Upper lobe of left lung (tissue), 6 donors: ENCODE measurements at regions not wholly inside any gene's neighbourhood (a gene's known extent, or its start where the extent isn't known, plus 50 kb on each side); places are given as distances from the start of the nearest gene placed in this dataset.

Experiments
- ATAC-seq, 2 donors: fragments of 200-7000 bp; cut with Tn5 transposase; one replicate each; pipeline ENCODE4 v1.9.1; 2022; ENCODE audit warnings: mild to moderate bottlenecking in 2 of 2, moderate library complexity in 2 of 2; ENCODE audit not compliant: low FRiP score in 2 of 2
- DNase-seq, 2 donors: peaks; one replicate each; pipeline ENCODE4 v3.0.0-alpha.2; 2019 to 2020
- H3K27ac ChIP-seq, 4 donors: fragments of 200-600 bp; sonication (generic); one replicate each; pipeline ENCODE4 v1.5.1; 2016 to 2019
- H3K27me3 ChIP-seq, 4 donors: fragments of 200-600 bp; sonication (generic); one replicate each; pipeline ENCODE4 v1.5.1; 2017 to 2019
- H3K36me3 ChIP-seq, 4 donors: fragments of 200-600 bp; sonication (generic); one replicate each; pipeline ENCODE4 v1.5.1; 2016 to 2019
- H3K4me1 ChIP-seq, 4 donors: fragments of 200-600 bp; sonication (generic); one replicate each; pipeline ENCODE4 v1.5.1; 2018 to 2019
- H3K4me3 ChIP-seq, 4 donors: fragments of 200-600 bp; sonication (generic); one replicate each; pipeline ENCODE4 v1.5.1; 2017 to 2019; ENCODE audit warnings: mild to moderate bottlenecking in 2 of 4, moderate library complexity in 1 of 4
- H3K9me3 ChIP-seq, 4 donors: fragments of 200-600 bp; sonication (generic); one replicate each; pipeline ENCODE4 v1.5.1; 2018 to 2019
- EP300 ChIP-seq, 4 donors: sonication (generic); formaldehyde crosslinking; IDR thresholded peaks; one replicate each; pipeline ENCODE4 v1.5.1; 2017; ENCODE audit warnings: antibody characterized with exemption in 4 of 4, control low read depth in 2 of 4
- POLR2A ChIP-seq, 4 donors: fragments of 450-650 bp; IDR thresholded peaks; one replicate each; pipeline ENCODE4 v1.5.1; 2016 to 2017; ENCODE audit warnings: antibody characterized with exemption in 4 of 4, mild to moderate bottlenecking in 2 of 4
- POLR2AphosphoS5 ChIP-seq, 2 donors: sonication (generic); formaldehyde crosslinking; IDR thresholded peaks; one replicate each; pipeline ENCODE4 v1.5.1; 2017; ENCODE audit warnings: antibody characterized with exemption in 2 of 2
- WGBS, 2 donors: methylation state at CpG; one replicate each; pipeline ENCODE4 v1.1.5; 2017 to 2018; 5-methylcytosine and 5-hydroxymethylcytosine counted together
- TF ChIP-seq, protein P1 (sequence below), 6 experiments: fragments of 450-650 bp in 4 of 6; fragments of 200-600 bp in 2 of 6; sonication (generic) in 2 of 6; IDR thresholded peaks; one replicate each; pipeline ENCODE4 v1.5.1; 2016 to 2019; ENCODE audit warnings: antibody characterized with exemption in 6 of 6
- donor health status: DM: no; HTN: no; CAD: no; lungs with moderate emphysema.
- donor health status: DM: no; HTN: yes; CAD: no; lungs with severe emphysema.

GRCh38 chr12:97767347-97767746 lies 304.7 kb downstream of the RMST start:
- H3K27ac ChIP-seq: no peak overlapping the region
- no peaks in the 10 kb centered on the region for H3K9me3 ChIP-seq
- TF ChIP-seq, protein P1, sequence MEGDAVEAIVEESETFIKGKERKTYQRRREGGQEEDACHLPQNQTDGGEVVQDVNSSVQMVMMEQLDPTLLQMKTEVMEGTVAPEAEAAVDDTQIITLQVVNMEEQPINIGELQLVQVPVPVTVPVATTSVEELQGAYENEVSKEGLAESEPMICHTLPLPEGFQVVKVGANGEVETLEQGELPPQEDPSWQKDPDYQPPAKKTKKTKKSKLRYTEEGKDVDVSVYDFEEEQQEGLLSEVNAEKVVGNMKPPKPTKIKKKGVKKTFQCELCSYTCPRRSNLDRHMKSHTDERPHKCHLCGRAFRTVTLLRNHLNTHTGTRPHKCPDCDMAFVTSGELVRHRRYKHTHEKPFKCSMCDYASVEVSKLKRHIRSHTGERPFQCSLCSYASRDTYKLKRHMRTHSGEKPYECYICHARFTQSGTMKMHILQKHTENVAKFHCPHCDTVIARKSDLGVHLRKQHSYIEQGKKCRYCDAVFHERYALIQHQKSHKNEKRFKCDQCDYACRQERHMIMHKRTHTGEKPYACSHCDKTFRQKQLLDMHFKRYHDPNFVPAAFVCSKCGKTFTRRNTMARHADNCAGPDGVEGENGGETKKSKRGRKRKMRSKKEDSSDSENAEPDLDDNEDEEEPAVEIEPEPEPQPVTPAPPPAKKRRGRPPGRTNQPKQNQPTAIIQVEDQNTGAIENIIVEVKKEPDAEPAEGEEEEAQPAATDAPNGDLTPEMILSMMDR (IDR thresholded peaks at IDR 0.05): no peak
- TF ChIP-seq POLR2A (IDR thresholded peaks at IDR 0.05): no peak
- no peak for TF ChIP-seq POLR2AphosphoS5 (IDR thresholded peaks at IDR 0.05)
- peak in 1 of 4 donors; percentile 84 for TF ChIP-seq EP300 (IDR thresholded peaks at IDR 0.05)
- H3K4me3 ChIP-seq: no peak overlapping the region
- H3K4me1 ChIP-seq: no peaks in the 10 kb centered on the region
- no peak for DNase-seq
- H3K36me3 ChIP-seq: no peaks in the 10 kb centered on the region
- H3K27me3 ChIP-seq: no peaks in the 10 kb centered on the region
- WGBS, 2 donors: 66 to 72% methylated on average over 2 of the region's 2 CpGs
- ATAC-seq: peak in 1 of 2 donors; percentile 76

- 60 to 66% methylated on average over 3 of the region's 3 CpGs for WGBS, 2 donors
- DNase-seq: no peak
These were observed 315.5 kb downstream of the RMST start for GRCh38 chr12:97778111-97778510.

DNA sequence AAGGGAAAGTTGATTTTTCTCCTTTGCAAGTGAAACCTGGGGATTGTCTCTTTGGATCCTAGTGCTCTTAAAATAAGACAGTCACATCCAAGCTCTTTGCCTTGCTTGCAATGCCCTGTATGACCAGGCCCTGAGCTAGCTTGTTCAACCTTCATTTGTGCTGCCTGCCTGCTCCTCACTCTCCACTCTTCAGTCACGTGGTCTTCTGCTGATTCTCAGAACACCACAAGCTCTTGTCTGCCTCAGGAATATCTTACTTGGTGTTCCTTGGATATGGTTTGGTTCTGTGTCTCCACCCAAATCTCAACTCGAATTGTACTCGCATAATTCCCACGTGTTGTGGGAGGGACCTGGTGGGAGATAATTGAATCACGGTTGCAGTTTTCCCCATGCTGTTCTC lies 318.7 kb downstream of the RMST start:
- Histone ChIP-seq H3K4me3 (no peak overlapping the region), H3K27me3 (no peaks in the 10 kb centered on the region)
- no peak for ATAC-seq

More at GRCh38 chr12:97778111-97778510, 315.5 kb downstream of the RMST start:
- Histone ChIP-seq H3K9me3 (peaks cover 0 to 8% (median under 1%) of the 10 kb centered on the region in 4 donors), H3K27ac (no peak overlapping the region), H3K4me3 (no peak overlapping the region), H3K27me3 (no peaks in the 10 kb centered on the region), H3K4me1 (no peaks in the 10 kb centered on the region), H3K36me3 (no peaks in the 10 kb centered on the region)
- ATAC-seq: no peak
- TF ChIP-seq, protein P1 (IDR thresholded peaks at IDR 0.05): no peak

GRCh38 chr12:97784904-97785303 lies 322.3 kb downstream of the RMST start:
- Histone ChIP-seq H3K27me3 (no peaks in the 10 kb centered on the region), H3K4me1 (no peaks in the 10 kb centered on the region), H3K4me3 (no peak overlapping the region), H3K27ac (no peak overlapping the region), H3K36me3 (no peaks in the 10 kb centered on the region), H3K9me3 (no peaks in the 10 kb centered on the region)
- DNase-seq (no peak), ATAC-seq (no peak)
- no peak for TF ChIP-seq POLR2AphosphoS5 (IDR thresholded peaks at IDR 0.05)
- TF ChIP-seq EP300 (IDR thresholded peaks at IDR 0.05): no peak
- TF ChIP-seq, protein P1 (IDR thresholded peaks at IDR 0.05): no peak
- no peak for TF ChIP-seq POLR2A (IDR thresholded peaks at IDR 0.05)

More for the DNA sequence above, 318.7 kb downstream of the RMST start:
- Histone ChIP-seq H3K9me3 (no peaks in the 10 kb centered on the region), H3K4me1 (no peaks in the 10 kb centered on the region), H3K27ac (no peak overlapping the region), H3K36me3 (no peaks in the 10 kb centered on the region)
- 85 to 87% methylated on average over 5 of the region's 5 CpGs for WGBS, 2 donors
- DNase-seq: no peak
- TF ChIP-seq POLR2AphosphoS5 (IDR thresholded peaks at IDR 0.05) (no peak), EP300 (IDR thresholded peaks at IDR 0.05) (no peak)

- WGBS, 2 donors: 88 to 94% methylated on average over 1 of the region's 1 CpG
- H3K27me3 ChIP-seq: no peaks in the 10 kb centered on the region
- ATAC-seq (no peak), DNase-seq (no peak)
- no peaks in the 10 kb centered on the region for H3K4me1 ChIP-seq
- TF ChIP-seq POLR2AphosphoS5 (IDR thresholded peaks at IDR 0.05) (no peak), EP300 (IDR thresholded peaks at IDR 0.05) (no peak), POLR2A (IDR thresholded peaks at IDR 0.05) (no peak)
- TF ChIP-seq, protein P1 (IDR thresholded peaks at IDR 0.05): no peak
- no peak overlapping the region for H3K4me3 ChIP-seq
- no peaks in the 10 kb centered on the region for H3K36me3 ChIP-seq
- peaks cover 0 to 6% (median 1%) of the 10 kb centered on the region in 4 donors for H3K9me3 ChIP-seq
- no peak overlapping the region for H3K27ac ChIP-seq
These were observed 327.7 kb downstream of the RMST start for GRCh38 chr12:97790281-97790680.
